Nucleus accumbens (tissue), 56 donors: ENCODE measurements at regions not wholly inside any gene's neighbourhood (a gene's known extent, or its start where the extent isn't known, plus 50 kb on each side); places are given as distances from the start of the nearest gene placed in this dataset.
"Not testable (repeated sequence)": the region's sequence is repeated elsewhere in the genome, so short reads cannot be mapped to it uniquely, and the experiment has no call there.

Experiments used
- DNase-seq, 56 donors: peaks; one replicate each; lab custom pipeline; 2025; lab: John Stamatoyannopoulos, UW

GRCh38 chr1:98299313-98299712 lies 362.2 kb upstream of the SNX7 start:
- no peak for DNase-seq

GRCh38 chr1:98298319-98298718 lies 363.2 kb upstream of the SNX7 start:
- no peak for DNase-seq

- DNase-seq, result no peak
Observed at GRCh38 chr1:98296681-98297080, 364.8 kb upstream of the SNX7 start.

GRCh38 chr1:98294127-98294526 lies 367.4 kb upstream of the SNX7 start:
- no peak for DNase-seq

- no peak for DNase-seq
Observed at GRCh38 chr1:98292994-98293393, 368.5 kb upstream of the SNX7 start.

- DNase-seq, result no peak
Observed at GRCh38 chr1:98289311-98289710, 368.5 kb upstream of the DPYD start.

- DNase-seq, result no peak
Observed at GRCh38 chr1:98288494-98288893, 367.7 kb upstream of the DPYD start.

GRCh38 chr1:98287626-98288025 lies 366.8 kb upstream of the DPYD start:
- no peak for DNase-seq

- no peak for DNase-seq
Observed at GRCh38 chr1:98286656-98287055, 365.8 kb upstream of the DPYD start.

- DNase-seq, result not testable (repeated sequence)
Observed at GRCh38 chr1:98285286-98285685, 364.5 kb upstream of the DPYD start.

GRCh38 chr1:98280049-98280448 lies 359.2 kb upstream of the DPYD start:
- DNase-seq, result no peak

- no peak for DNase-seq
Observed at GRCh38 chr1:98278055-98278454, 357.2 kb upstream of the DPYD start.

GRCh38 chr1:98277118-98277517 lies 356.3 kb upstream of the DPYD start:
- DNase-seq, result no peak

- no peak for DNase-seq
Observed at GRCh38 chr1:98276514-98276913, 355.7 kb upstream of the DPYD start.

GRCh38 chr1:98268316-98268715 lies 347.5 kb upstream of the DPYD start:
- DNase-seq, result no peak

GRCh38 chr1:98267423-98267822 lies 346.6 kb upstream of the DPYD start:
- DNase-seq, result no peak

- no peak for DNase-seq
Observed at GRCh38 chr1:98264727-98265126, 343.9 kb upstream of the DPYD start.

- no peak for DNase-seq
Observed at GRCh38 chr1:98260839-98261238, 340.0 kb upstream of the DPYD start.

- DNase-seq, result no peak
Observed at GRCh38 chr1:98260412-98260811, 339.6 kb upstream of the DPYD start.

- DNase-seq, result no peak
Observed at GRCh38 chr1:98256700-98257099, 335.9 kb upstream of the DPYD start.

- DNase-seq, result no peak
Observed at GRCh38 chr1:98253145-98253544, 332.3 kb upstream of the DPYD start.

- DNase-seq, result no peak
Observed at GRCh38 chr1:98251497-98251896, 330.7 kb upstream of the DPYD start.

- no peak for DNase-seq
Observed at GRCh38 chr1:98232678-98233077, 311.8 kb upstream of the DPYD start.

- no peak for DNase-seq
Observed at GRCh38 chr1:98222706-98223105, 301.9 kb upstream of the DPYD start.
